ENCODE measurements at regions not wholly inside any gene's neighbourhood (a gene's known extent, or its start where the extent isn't known, plus 50 kb on each side); places are given as distances from the start of the nearest gene placed in this dataset.

DNA sequence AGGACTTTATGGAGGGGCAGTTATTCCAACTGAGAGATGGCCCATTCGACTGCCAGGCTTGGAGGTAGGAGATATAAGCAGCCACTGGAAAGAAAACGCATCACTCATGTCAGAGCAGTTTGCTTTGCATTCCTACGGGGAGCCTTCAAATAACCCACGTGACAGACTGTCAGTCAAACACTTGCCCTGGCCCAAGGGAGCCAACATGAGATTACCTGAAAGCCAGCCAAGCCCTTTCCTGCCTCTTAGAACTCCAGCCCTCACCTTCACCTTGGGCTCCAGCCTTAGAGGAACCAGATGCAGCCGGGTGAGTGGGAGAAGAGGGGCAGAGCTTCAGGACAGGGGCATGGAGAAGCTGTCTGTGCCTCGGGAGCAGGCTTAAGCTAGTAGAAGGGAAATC is 95.3 kb upstream of the CXCL13 start:
- TF ChIP-seq, protein P1, sequence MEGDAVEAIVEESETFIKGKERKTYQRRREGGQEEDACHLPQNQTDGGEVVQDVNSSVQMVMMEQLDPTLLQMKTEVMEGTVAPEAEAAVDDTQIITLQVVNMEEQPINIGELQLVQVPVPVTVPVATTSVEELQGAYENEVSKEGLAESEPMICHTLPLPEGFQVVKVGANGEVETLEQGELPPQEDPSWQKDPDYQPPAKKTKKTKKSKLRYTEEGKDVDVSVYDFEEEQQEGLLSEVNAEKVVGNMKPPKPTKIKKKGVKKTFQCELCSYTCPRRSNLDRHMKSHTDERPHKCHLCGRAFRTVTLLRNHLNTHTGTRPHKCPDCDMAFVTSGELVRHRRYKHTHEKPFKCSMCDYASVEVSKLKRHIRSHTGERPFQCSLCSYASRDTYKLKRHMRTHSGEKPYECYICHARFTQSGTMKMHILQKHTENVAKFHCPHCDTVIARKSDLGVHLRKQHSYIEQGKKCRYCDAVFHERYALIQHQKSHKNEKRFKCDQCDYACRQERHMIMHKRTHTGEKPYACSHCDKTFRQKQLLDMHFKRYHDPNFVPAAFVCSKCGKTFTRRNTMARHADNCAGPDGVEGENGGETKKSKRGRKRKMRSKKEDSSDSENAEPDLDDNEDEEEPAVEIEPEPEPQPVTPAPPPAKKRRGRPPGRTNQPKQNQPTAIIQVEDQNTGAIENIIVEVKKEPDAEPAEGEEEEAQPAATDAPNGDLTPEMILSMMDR (IDR thresholded peaks at IDR 0.05), result no peak
- TF ChIP-seq POLR2A (IDR thresholded peaks at IDR 0.05), result no peak
